Right cardiac atrium (tissue), 5 donors: ENCODE measurements at regions not wholly inside any gene's neighbourhood (a gene's known extent, or its start where the extent isn't known, plus 50 kb on each side); places are given as distances from the start of the nearest gene placed in this dataset.

Experiments
- ATAC-seq, 2 donors: fragments of 200-7000 bp; cut with Tn5 transposase; one replicate each; pipeline versions ENCODE4 v1.8.0 to v1.9.1; 2020; ENCODE audit warnings: moderate library complexity in 2 of 2, mild to moderate bottlenecking in 1 of 2
- DNase-seq, 3 donors: peaks; one replicate each; pipeline ENCODE4 v3.0.0-alpha.2; 2020
- H3K27ac ChIP-seq: one replicate; pipeline ENCODE4 v1.5.1; 2013; ENCODE audit warnings: mild to moderate bottlenecking, low read length, control low read depth, moderate library complexity
- H3K27me3 ChIP-seq: one replicate; pipeline ENCODE4 v1.6.1; 2013; ENCODE audit not compliant: control insufficient read depth, insufficient read depth
- H3K4me1 ChIP-seq: one replicate; pipeline ENCODE4 v1.6.1; 2013; ENCODE audit warnings: low read length; ENCODE audit not compliant: control insufficient read depth, insufficient read depth
- H3K4me3 ChIP-seq: one replicate; pipeline ENCODE4 v1.5.1; 2013; ENCODE audit warnings: low read length, control low read depth
- H3K9me3 ChIP-seq: one replicate; pipeline ENCODE4 v1.6.1; 2013; ENCODE audit warnings: low read length; ENCODE audit not compliant: control insufficient read depth
- WGBS: extraction: QIAGEN DNeasy Blood & Tissue Kit; methylation state at CpG from one replicate; pipeline ENCODE4 v1.1.7; 2013; 5-methylcytosine and 5-hydroxymethylcytosine counted together
- intact Hi-C, 4 donors: fragments of 100-400 bp; cut with DNase I; formaldehyde crosslinking; loops; one replicate each; pipeline versions ENCODE4 v1.11.0 to v1.14.0; 2022 to 2023
- donor health status: healthy with polysubstance abuse.
- donor health status: DM: no; HTN: yes; CAD: no.
- donor health status: DM: no; HTN: no; CAD: no.
- donor health status: DM: no; HTN: yes; CAD: no; lungs with severe emphysema.
- donor health status: DM: yes; HTN: yes; CAD: no.

GRCh38 chr2:14348247-14348646, 284.3 kb upstream of the LRATD1 start:
- no peak for DNase-seq
- no peak overlapping the region for H3K4me3 ChIP-seq
- WGBS, result 78% methylated on average over 8 of the region's 8 CpGs
- ATAC-seq, result no peak
- no peaks in the 10 kb centered on the region for H3K4me1 ChIP-seq
- H3K9me3 ChIP-seq, result no peaks in the 10 kb centered on the region
- no peak overlapping the region for H3K27ac ChIP-seq
- intact Hi-C loops, result no loop called here
- H3K27me3 ChIP-seq, result no peaks in the 10 kb centered on the region

GRCh38 chr2:14350856-14351255, 281.7 kb upstream of the LRATD1 start:
- Histone ChIP-seq H3K9me3 (no peaks in the 10 kb centered on the region), H3K27ac (no peak overlapping the region), H3K4me1 (no peaks in the 10 kb centered on the region), H3K27me3 (no peaks in the 10 kb centered on the region), H3K4me3 (no peak overlapping the region)
- DNase-seq (no peak), ATAC-seq (no peak)
- intact Hi-C loops, result no loop called here

- Histone ChIP-seq H3K27ac (no peak overlapping the region), H3K27me3 (no peaks in the 10 kb centered on the region), H3K4me3 (no peak overlapping the region), H3K4me1 (no peaks in the 10 kb centered on the region), H3K9me3 (no peaks in the 10 kb centered on the region)
- intact Hi-C loops, result no loop called here
- no peak for DNase-seq
- ATAC-seq, result no peak
Measured at GRCh38 chr2:14352067-14352466, 280.4 kb upstream of the LRATD1 start.

- intact Hi-C loops, result no loop called here
- Histone ChIP-seq H3K4me3 (no peak overlapping the region), H3K27me3 (no peaks in the 10 kb centered on the region), H3K9me3 (no peaks in the 10 kb centered on the region), H3K27ac (no peak overlapping the region), H3K4me1 (no peaks in the 10 kb centered on the region)
- no peak for DNase-seq
- ATAC-seq, result no peak
- WGBS, result 75% methylated on average over 3 of the region's 3 CpGs
Measured at GRCh38 chr2:14354231-14354630, 278.3 kb upstream of the LRATD1 start.

GRCh38 chr2:14355102-14355501, 277.4 kb upstream of the LRATD1 start:
- no peak overlapping the region for H3K27ac ChIP-seq
- DNase-seq (no peak), ATAC-seq (no peak)
- H3K4me1 ChIP-seq, result no peaks in the 10 kb centered on the region
- 78% methylated on average over 2 of the region's 2 CpGs for WGBS
- no peaks in the 10 kb centered on the region for H3K27me3 ChIP-seq
- intact Hi-C loops, result no loop called here
- no peaks in the 10 kb centered on the region for H3K9me3 ChIP-seq
- no peak overlapping the region for H3K4me3 ChIP-seq

- H3K9me3 ChIP-seq, result no peaks in the 10 kb centered on the region
- WGBS, result 74% methylated on average over 5 of the region's 5 CpGs
- H3K4me1 ChIP-seq, result no peaks in the 10 kb centered on the region
- no peak for ATAC-seq
- H3K27me3 ChIP-seq, result no peaks in the 10 kb centered on the region
- H3K27ac ChIP-seq, result no peak overlapping the region
- intact Hi-C loops, result no loop called here
- no peak overlapping the region for H3K4me3 ChIP-seq
- DNase-seq, result no peak
Measured at GRCh38 chr2:14358339-14358738, 274.2 kb upstream of the LRATD1 start.

GRCh38 chr2:14358774-14359173, 273.7 kb upstream of the LRATD1 start:
- no peak for DNase-seq
- H3K27me3 ChIP-seq, result no peaks in the 10 kb centered on the region
- ATAC-seq, result no peak
- H3K4me3 ChIP-seq, result no peak overlapping the region
- 78% methylated on average over 6 of the region's 6 CpGs for WGBS
- no peaks in the 10 kb centered on the region for H3K4me1 ChIP-seq
- intact Hi-C loops, result no loop called here
- no peaks in the 10 kb centered on the region for H3K9me3 ChIP-seq
- H3K27ac ChIP-seq, result no peak overlapping the region

- no peaks in the 10 kb centered on the region for H3K4me1 ChIP-seq
- no peak overlapping the region for H3K4me3 ChIP-seq
- no peak for ATAC-seq
- WGBS, result 64% methylated on average over 4 of the region's 4 CpGs
- no peak for DNase-seq
- H3K27me3 ChIP-seq, result no peaks in the 10 kb centered on the region
- no peak overlapping the region for H3K27ac ChIP-seq
- no peaks in the 10 kb centered on the region for H3K9me3 ChIP-seq
- intact Hi-C loops, result no loop called here
Measured at GRCh38 chr2:14363137-14363536, 269.4 kb upstream of the LRATD1 start.

- WGBS, result 47% methylated on average over 3 of the region's 3 CpGs
- ATAC-seq, result no peak
- intact Hi-C loops, result no loop called here
Measured at GRCh38 chr2:14363976-14364375, 268.5 kb upstream of the LRATD1 start.

GRCh38 chr2:14364471-14364870, 268.0 kb upstream of the LRATD1 start:
- intact Hi-C loops, result no loop called here
- H3K9me3 ChIP-seq, result no peaks in the 10 kb centered on the region
- H3K4me1 ChIP-seq, result no peaks in the 10 kb centered on the region
- no peak for DNase-seq
- no peaks in the 10 kb centered on the region for H3K27me3 ChIP-seq
- no peak overlapping the region for H3K4me3 ChIP-seq
- WGBS, result 88% methylated on average over 8 of the region's 8 CpGs
- no peak for ATAC-seq
- no peak overlapping the region for H3K27ac ChIP-seq

More at GRCh38 chr2:14363976-14364375, 268.5 kb upstream of the LRATD1 start:
- Histone ChIP-seq H3K4me1 (no peaks in the 10 kb centered on the region), H3K27ac (no peak overlapping the region), H3K9me3 (no peaks in the 10 kb centered on the region), H3K4me3 (no peak overlapping the region), H3K27me3 (no peaks in the 10 kb centered on the region)
- no peak for DNase-seq

GRCh38 chr2:14385043-14385442, 247.5 kb upstream of the LRATD1 start:
- Histone ChIP-seq H3K27me3 (no peaks in the 10 kb centered on the region), H3K9me3 (no peaks in the 10 kb centered on the region), H3K4me3 (no peak overlapping the region), H3K27ac (no peak overlapping the region), H3K4me1 (no peaks in the 10 kb centered on the region)
- no peak for ATAC-seq
- intact Hi-C loops, result no loop called here
- no peak for DNase-seq
- 39% methylated on average over 4 of the region's 4 CpGs for WGBS

- H3K27me3 ChIP-seq, result no peaks in the 10 kb centered on the region
- intact Hi-C loops, result no loop called here
- no peak overlapping the region for H3K27ac ChIP-seq
- WGBS, result 77% methylated on average over 4 of the region's 4 CpGs
- no peaks in the 10 kb centered on the region for H3K4me1 ChIP-seq
- H3K4me3 ChIP-seq, result no peak overlapping the region
- ATAC-seq (no peak), DNase-seq (no peak)
- H3K9me3 ChIP-seq, result no peaks in the 10 kb centered on the region
Measured at GRCh38 chr2:14387332-14387731, 245.2 kb upstream of the LRATD1 start.
